B cell (primary cell): ENCODE measurements at regions not wholly inside any gene's neighbourhood (a gene's known extent, or its start where the extent isn't known, plus 50 kb on each side); places are given as distances from the start of the nearest gene placed in this dataset.

Source experiments
- ATAC-seq: fragments of 200-7000 bp; cut with Tn5 transposase; one replicate; pipeline ENCODE4 v1.10.0; 2021; ENCODE audit warnings: low read depth, mild to moderate bottlenecking, moderate number of reproducible peaks, moderate library complexity
- CTCF ChIA-PET: fragments of 350-600 bp; sonication (Branson Sonifier 250); formaldehyde crosslinking; loops from one replicate; lab custom pipeline; 2021; ENCODE audit warnings: antibody characterized with exemption, inconsistent platforms; lab: Charles Lee
- POLR2A ChIA-PET: fragments of 350-600 bp; sonication (Branson Sonifier 250); formaldehyde crosslinking; loops from one replicate; lab custom pipeline; 2021; ENCODE audit warnings: antibody characterized with exemption; lab: Charles Lee
- DNase-seq: peaks from one replicate; pipeline ENCODE4 v3.0.0; 2013
- H2AFZ ChIP-seq: 2 replicates; pipeline ENCODE4 v1.6.1; 2012; ENCODE audit warnings: mild to moderate bottlenecking, low read depth, low read length; ENCODE audit not compliant: insufficient read depth, poor library complexity, severe bottlenecking
- H3K27ac ChIP-seq, 2 donors: 1 replicate in 1 of 2; 2 replicates in 1 of 2; pipeline ENCODE4 v1.5.1; 2012 to 2013; ENCODE audit warnings: low read length in 2 of 2, mild to moderate bottlenecking in 2 of 2, moderate library complexity in 1 of 2
- H3K27me3 ChIP-seq, 4 experiments: fragments of 200-600 bp in 1 of 4; sonication (generic) in 1 of 4; replicated peaks in 1 of 4; 1 replicate in 2 of 4; 2 replicates in 2 of 4; pipeline versions ENCODE4 v1.6.1 to v1.7.0; 2013 to 2016; ENCODE audit warnings: low read length in 3 of 4, mild to moderate bottlenecking in 2 of 4, mixed read lengths in 1 of 4, moderate library complexity in 1 of 4; ENCODE audit not compliant: insufficient read depth in 4 of 4, control insufficient read depth in 3 of 4; ENCODE audit errors: control extremely low read depth in 1 of 4
- H3K36me3 ChIP-seq, 2 experiments: replicated peaks in 1 of 2; 1 replicate in 1 of 2; 2 replicates in 1 of 2; pipeline versions ENCODE4 v1.6.1 to v1.7.1; 2013; ENCODE audit warnings: low read length in 1 of 2; ENCODE audit not compliant: insufficient read depth in 2 of 2, control insufficient read depth in 1 of 2; ENCODE audit errors: control extremely low read depth in 1 of 2, extremely low read depth in 1 of 2
- H3K4me1 ChIP-seq, 2 donors: fragments of 200-600 bp in 1 of 2; sonication (generic) in 1 of 2; 1 replicate in 1 of 2; 2 replicates in 1 of 2; pipeline versions ENCODE4 v1.5.1 to v1.6.1; 2013 to 2017; ENCODE audit warnings: low read length in 2 of 2; ENCODE audit not compliant: control insufficient read depth in 2 of 2, insufficient read depth in 2 of 2
- H3K4me2 ChIP-seq: replicated peaks from 2 replicates; pipeline ENCODE3; 2012; ENCODE audit warnings: mild to moderate bottlenecking, low read depth, low read length; ENCODE audit not compliant: poor library complexity, severe bottlenecking
- H3K4me3 ChIP-seq, 5 experiments: fragments of 200-600 bp in 1 of 5; sonication (generic) in 1 of 5; 1 replicate in 3 of 5; 2 replicates in 2 of 5; pipeline versions ENCODE4 v1.5.1 to v1.7.0; 2011 to 2016; ENCODE audit warnings: low read length in 4 of 5, mild to moderate bottlenecking in 4 of 5, low read depth in 2 of 5, control low read depth in 1 of 5, moderate library complexity in 1 of 5; ENCODE audit not compliant: insufficient read depth in 1 of 5; ENCODE audit errors: control extremely low read depth in 1 of 5, extremely low read depth in 1 of 5
- H3K79me2 ChIP-seq: fragments of 200-600 bp; sonication (generic); one replicate; pipeline ENCODE4 v1.6.0; 2016; ENCODE audit warnings: low read length; ENCODE audit not compliant: control insufficient read depth, insufficient read depth
- H3K9ac ChIP-seq: fragments of 200-600 bp; sonication (generic); 2 replicates; pipeline ENCODE4 v1.6.1; 2017; ENCODE audit warnings: mild to moderate bottlenecking, low read length, moderate library complexity
- H3K9me3 ChIP-seq, 3 donors: one replicate each; pipeline versions ENCODE4 v1.6.1 to v1.7.1; 2013; ENCODE audit warnings: low read length in 2 of 3; ENCODE audit not compliant: control insufficient read depth in 2 of 3, insufficient read depth in 1 of 3; ENCODE audit errors: control extremely low read depth in 1 of 3
- H4K20me1 ChIP-seq: 2 replicates; pipeline ENCODE4 v1.6.0; 2012; ENCODE audit warnings: mild to moderate bottlenecking, low read length; ENCODE audit not compliant: insufficient read depth, control insufficient read depth, poor library complexity, severe bottlenecking
- H3K27ac Mint-ChIP-seq: one replicate; pipeline ENCODE4 v1.8.0; 2021; ENCODE audit warnings: mixed read lengths
- H3K27me3 Mint-ChIP-seq: one replicate; pipeline ENCODE4 v1.8.0; 2021; ENCODE audit warnings: mixed read lengths
- H3K4me1 Mint-ChIP-seq: one replicate; pipeline ENCODE4 v1.8.0; 2021; ENCODE audit warnings: mixed read lengths
- H3K4me3 Mint-ChIP-seq: one replicate; pipeline ENCODE4 v1.8.0; 2021; ENCODE audit warnings: mixed read lengths
- H3K9me3 Mint-ChIP-seq: one replicate; pipeline ENCODE4 v1.8.0; 2022; ENCODE audit warnings: mixed read lengths; ENCODE audit not compliant: insufficient read depth
- CTCF ChIP-seq: fragments of 200-600 bp; IDR thresholded peaks from one replicate; pipeline ENCODE4 v1.8.0; 2022; ENCODE audit warnings: antibody characterized with exemption, mild to moderate bottlenecking
- EZH2 ChIP-seq: IDR thresholded peaks from 2 replicates; pipeline ENCODE4 v1.6.1; 2012; ENCODE audit warnings: borderline replicate concordance, low read depth, mild to moderate bottlenecking, moderate library complexity, low read length; ENCODE audit not compliant: insufficient read depth, poor library complexity, severe bottlenecking
- WGBS: methylation state at CpG from one replicate; pipeline ENCODE4 v1.1.5; 2013; ENCODE audit warnings: missing lambda C conversion rate; ENCODE audit not compliant: insufficient coverage; 5-methylcytosine and 5-hydroxymethylcytosine counted together
- intact Hi-C: fragments of 100-400 bp; cut with micrococcal nuclease; formaldehyde crosslinking; loops from one replicate; pipeline ENCODE4 v1.10.0; 2022

GRCh38 chr18:49707599-49707998 is 105.7 kb downstream of the ACAA2 start:
- Histone ChIP-seq H3K36me3 (no peaks in the 10 kb centered on the region), H3K4me2 (no peak overlapping the region), H2AFZ (no peak overlapping the region), H4K20me1 (no peaks in the 10 kb centered on the region), H3K27me3 (no peaks in the 10 kb centered on the region), H3K9me3 (peaks cover 0 to 1% (median 0%) of the 10 kb centered on the region in 3 donors), H3K4me3 (no peak overlapping the region), H3K4me1 (no peaks in the 10 kb centered on the region), H3K27ac (no peak overlapping the region), H3K9ac (no peak overlapping the region), H3K79me2 (no peaks in the 10 kb centered on the region)
- Mint-ChIP-seq H3K27me3 (peaks cover 8% of the 10 kb centered on the region), H3K4me3 (no peak overlapping the region), H3K9me3 (no peaks in the 10 kb centered on the region), H3K27ac (no peak overlapping the region), H3K4me1 (no peaks in the 10 kb centered on the region)
- ATAC-seq = no peak
- WGBS = 100% methylated on average over 2 of the region's 3 CpGs
- intact Hi-C loops = no loop called here
- TF ChIP-seq EZH2 (no peak), CTCF (no peak)
- ChIA-PET CTCF (interaction anchor here (0.8 kb wide), 1 partner anchor 9 kb away, joined by 3 read pairs; no protein-coding TSS in a partner anchor), POLR2A (no interaction called here)
- DNase-seq = no peak

DNA sequence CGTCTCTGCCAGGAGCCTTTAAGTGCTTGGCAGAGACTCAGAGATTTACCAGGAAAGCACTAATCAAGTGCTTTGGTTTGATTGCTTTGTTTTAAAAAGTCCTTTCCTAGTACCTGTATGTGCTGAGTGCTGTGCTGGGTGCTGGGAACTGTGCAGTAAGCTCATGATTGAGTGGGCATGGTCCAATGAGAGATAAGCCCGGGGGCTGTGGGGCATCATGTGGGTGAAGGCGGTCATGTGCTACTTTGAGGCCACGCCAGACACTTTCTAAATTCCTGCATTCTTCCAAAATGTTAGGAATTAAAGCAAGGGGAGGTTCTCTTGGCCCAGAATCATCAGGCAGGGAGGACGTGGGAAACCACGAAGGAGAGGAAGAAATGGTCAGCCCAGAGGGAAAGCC is 109.0 kb downstream of the ACAA2 start:
- POLR2A ChIA-PET = no interaction called here

More for the DNA sequence above, 109.0 kb downstream of the ACAA2 start:
- no peak overlapping the region for H3K4me3 ChIP-seq
- H3K4me2 ChIP-seq = no peak overlapping the region
- no peak overlapping the region for H3K9ac ChIP-seq
- H3K27ac ChIP-seq = no peak overlapping the region
- no peak for TF ChIP-seq CTCF
- TF ChIP-seq EZH2 = no peak
- ATAC-seq (no peak), DNase-seq (no peak)
- H3K9me3 ChIP-seq = peaks cover 0 to 1% (median 0%) of the 10 kb centered on the region in 3 donors
- H4K20me1 ChIP-seq = no peaks in the 10 kb centered on the region
- Mint-ChIP-seq H3K9me3 (no peaks in the 10 kb centered on the region), H3K4me3 (no peak overlapping the region), H3K27me3 (peaks cover 15% of the 10 kb centered on the region), H3K4me1 (no peaks in the 10 kb centered on the region), H3K27ac (no peak overlapping the region)
- H3K4me1 ChIP-seq = no peaks in the 10 kb centered on the region
- H2AFZ ChIP-seq = no peak overlapping the region
- H3K27me3 ChIP-seq = no peaks in the 10 kb centered on the region
- no peaks in the 10 kb centered on the region for H3K36me3 ChIP-seq
- intact Hi-C loops = no loop called here
- 67% methylated on average over 5 of the region's 6 CpGs for WGBS
- no peaks in the 10 kb centered on the region for H3K79me2 ChIP-seq
- CTCF ChIA-PET = no interaction called here
